ENCODE measurements at regions not wholly inside any gene's neighbourhood (a gene's known extent, or its start where the extent isn't known, plus 50 kb on each side); places are given as distances from the start of the nearest gene placed in this dataset.

GRCh38 chr6:14889611-14890593 is 356.0 kb upstream of the JARID2 start:
- no peak for TF ChIP-seq CTCF (IDR thresholded peaks at IDR 0.05)
- TF ChIP-seq POLR2A (IDR thresholded peaks at IDR 0.05) = no peak
